K562 (cell line): ENCODE measurements at regions not wholly inside any gene's neighbourhood (a gene's known extent, or its start where the extent isn't known, plus 50 kb on each side); places are given as distances from the start of the nearest gene placed in this dataset.
"Not testable (repeated sequence)": the region's sequence is repeated elsewhere in the genome, so short reads cannot be mapped to it uniquely, and the experiment has no call there.

Experiments
- ATAC-seq: fragments of 200-7000 bp; cut with Tn5 transposase; 3 replicates; pipeline ENCODE4 v1.9.1; 2020; ENCODE audit warnings: moderate library complexity
- BruUV-seq: library from RNA; stranded (reverse); fragments of 400-500 nt; replicated peaks from 2 replicates; lab custom pipeline; 2021; lab: Mats Ljungman, UMichigan
- CTCF ChIA-PET: fragments of 300-600 bp; formaldehyde crosslinking; extraction: SDS; loops from one replicate; lab custom pipeline; 2021; ENCODE audit warnings: low intra/inter-chr PET ratio; lab: Yijun Ruan, JAX
- POLR2A ChIA-PET: fragments of 300-600, 350-650 bp; sonication (Branson Sonifier 250); formaldehyde crosslinking; extraction: SDS; loops from one replicate; lab custom pipeline; 2021; ENCODE audit warnings: antibody characterized with exemption, inconsistent platforms; lab: Yijun Ruan, JAX
- DNase-seq, 4 experiments: peaks; one replicate each; pipeline versions ENCODE4 v3.0.0 to v3.0.0-alpha.2; 2011 to 2018; ENCODE audit warnings: low spot score in 3 of 4, mixed read lengths in 3 of 4; ENCODE audit errors: extremely low read depth in 1 of 4
- FAIRE-seq: peaks from 2 replicates; lab custom pipeline; 2011; peaks lifted over from hg19 to GRCh38; lab: Jason Lieb, UNC
- H2AFZ ChIP-seq: 2 replicates; pipeline ENCODE4 v1.6.0; 2011; ENCODE audit warnings: low read depth, low read length, control low read depth, inconsistent platforms
- H3K27ac ChIP-seq: fragments of 200-600 bp; 3 replicates; pipeline ENCODE4 v1.8.0; 2011; ENCODE audit warnings: low read depth, mild to moderate bottlenecking, control low read depth, inconsistent platforms, low read length, moderate library complexity, mixed read lengths; ENCODE audit errors: extremely low read depth
- H3K27me3 ChIP-seq, 2 experiments: fragments of 300-600 bp in 1 of 2; 2 replicates in 1 of 2; 3 replicates in 1 of 2; pipeline versions ENCODE4 v1.6.0 to v1.8.0; 2011; ENCODE audit warnings: inconsistent platforms in 2 of 2, low read length in 2 of 2, mild to moderate bottlenecking in 1 of 2, mixed read lengths in 1 of 2, moderate library complexity in 1 of 2; ENCODE audit not compliant: control insufficient read depth in 2 of 2, insufficient read depth in 2 of 2
- H3K36me3 ChIP-seq: fragments of 300-600 bp; 3 replicates; pipeline ENCODE4 v1.8.0; 2011; ENCODE audit warnings: mild to moderate bottlenecking, low read length, inconsistent platforms; ENCODE audit not compliant: control insufficient read depth, insufficient read depth
- H3K4me1 ChIP-seq, 2 experiments: fragments of 200-600 bp in 1 of 2; replicated peaks in 1 of 2; 2 replicates in 1 of 2; 3 replicates in 1 of 2; pipeline versions ENCODE4 v1.5.1 to v1.8.0; 2011; ENCODE audit warnings: inconsistent platforms in 2 of 2, low read length in 2 of 2, mild to moderate bottlenecking in 1 of 2, mixed read lengths in 1 of 2, moderate library complexity in 1 of 2; ENCODE audit not compliant: control insufficient read depth in 2 of 2, insufficient read depth in 2 of 2
- H3K4me2 ChIP-seq: 2 replicates; pipeline ENCODE4 v1.6.1; 2011; ENCODE audit warnings: low read length, control low read depth, inconsistent platforms, mixed read lengths; ENCODE audit not compliant: insufficient read depth
- H3K4me3 ChIP-seq: fragments of 200-600 bp; sonication (generic), shearing (Covaris generic); 2 replicates; pipeline ENCODE4 v1.5.1; 2016; ENCODE audit warnings: control low read depth, inconsistent platforms
- H3K79me2 ChIP-seq: fragments of 200-600 bp; 3 replicates; pipeline ENCODE4 v1.8.0; 2011; ENCODE audit warnings: low read length, inconsistent platforms; ENCODE audit not compliant: control insufficient read depth, insufficient read depth
- H3K9ac ChIP-seq, 2 experiments: 2 replicates each; pipeline versions ENCODE4 v1.6.0 to v1.6.1; 2011; ENCODE audit warnings: low read depth in 2 of 2, low read length in 2 of 2, control low read depth in 1 of 2, inconsistent platforms in 1 of 2, mild to moderate bottlenecking in 1 of 2, mixed read lengths in 1 of 2; ENCODE audit not compliant: insufficient read depth in 1 of 2
- H3K9me1 ChIP-seq: one replicate; pipeline ENCODE4 v1.6.0; 2011; ENCODE audit warnings: inconsistent platforms, mild to moderate bottlenecking, low read length, moderate library complexity; ENCODE audit not compliant: control insufficient read depth, insufficient read depth
- H3K9me3 ChIP-seq: replicated peaks from 2 replicates; pipeline ENCODE4 v1.5.1; 2011; ENCODE audit warnings: low read depth, low read length, inconsistent platforms; ENCODE audit not compliant: control insufficient read depth, insufficient read depth
- H4K20me1 ChIP-seq: replicated peaks from 2 replicates; pipeline ENCODE4 v1.6.1; 2011; ENCODE audit warnings: low read length, inconsistent platforms, mixed read lengths; ENCODE audit not compliant: control insufficient read depth, insufficient read depth
- WGBS: fragments of 100-300 bp; shearing (Covaris generic); methylation state at CpG from one replicate; pipeline ENCODE4 v1.1.6; 2016; ENCODE audit warnings: low coverage, mixed read lengths; ENCODE audit not compliant: insufficient coverage; ENCODE audit errors: missing lambda C conversion rate; 5-methylcytosine and 5-hydroxymethylcytosine counted together
- in situ Hi-C: fragments of 300-500 bp; cut with MboI; formaldehyde crosslinking; loops from 4 replicates; pipeline ENCODE4 v1.15.0; 2018; ENCODE audit warnings: inconsistent platforms, mixed read lengths
- intact Hi-C: fragments of 100-400 bp; cut with micrococcal nuclease; formaldehyde crosslinking; loops from 2 replicates; pipeline ENCODE4 v1.14.2; 2022

- BruUV-seq, ATAC-seq, H3K4me2 ChIP-seq, H2AFZ ChIP-seq, CTCF ChIA-PET, H3K27ac ChIP-seq, POLR2A ChIA-PET, H3K9me3 ChIP-seq, H3K4me1 ChIP-seq, DNase-seq, in situ Hi-C loops, H3K9me1 ChIP-seq, H3K79me2 ChIP-seq, intact Hi-C loops, H3K9ac ChIP-seq, FAIRE-seq, H3K27me3 ChIP-seq, H3K36me3 ChIP-seq, H4K20me1 ChIP-seq, H3K4me3 ChIP-seq: not testable (repeated sequence)
- WGBS, result no CpG with 5 or more reads among the region's 5 CpGs
These were observed 66.5 kb upstream of the IKBKE start for GRCh38 chr1:206403612-206404307.

GRCh38 chr1:206404309-206405027 is 65.8 kb upstream of the IKBKE start:
- DNase-seq, in situ Hi-C loops, intact Hi-C loops, H3K9me3 ChIP-seq, H3K4me1 ChIP-seq, CTCF ChIA-PET, FAIRE-seq, H3K4me2 ChIP-seq, H3K27me3 ChIP-seq, H4K20me1 ChIP-seq, ATAC-seq, H3K36me3 ChIP-seq, POLR2A ChIA-PET, H3K79me2 ChIP-seq, H3K9me1 ChIP-seq, H3K4me3 ChIP-seq, H3K27ac ChIP-seq, BruUV-seq, H2AFZ ChIP-seq, H3K9ac ChIP-seq: not testable (repeated sequence)
- WGBS, result 79% methylated on average over 3 of the region's 8 CpGs

- WGBS, result no CpG with 5 or more reads among the region's 7 CpGs
- CTCF ChIA-PET, DNase-seq: not testable (repeated sequence)
These were observed 65.0 kb upstream of the IKBKE start for GRCh38 chr1:206405282-206405681.

More at GRCh38 chr1:206405282-206405681, 65.0 kb upstream of the IKBKE start:
- H3K4me1 ChIP-seq, H3K36me3 ChIP-seq, H3K4me3 ChIP-seq, H3K9ac ChIP-seq, FAIRE-seq, intact Hi-C loops, ATAC-seq, H3K27ac ChIP-seq, POLR2A ChIA-PET, H3K27me3 ChIP-seq, H3K79me2 ChIP-seq, in situ Hi-C loops, H3K9me1 ChIP-seq, H3K4me2 ChIP-seq, H3K9me3 ChIP-seq, H2AFZ ChIP-seq, H4K20me1 ChIP-seq: not testable (repeated sequence)
- TSS peak; percentile 40 for BruUV-seq
